Endothelial cell of umbilical vein (primary cell): ENCODE measurements at regions not wholly inside any gene's neighbourhood (a gene's known extent, or its start where the extent isn't known, plus 50 kb on each side); places are given as distances from the start of the nearest gene placed in this dataset.

Source experiments
- BruUV-seq: library from RNA; stranded (reverse); fragments of 400-500 nt; replicated peaks from 2 replicates; lab custom pipeline; 2021; lab: Mats Ljungman, UMichigan
- CTCF ChIA-PET: fragments of 300-600, 350-600 bp; sonication (Branson Sonifier 250); formaldehyde crosslinking; loops from one replicate; lab custom pipeline; 2021; ENCODE audit warnings: antibody characterized with exemption, inconsistent platforms; lab: Charles Lee
- POLR2A ChIA-PET: fragments of 300-600, 350-600 bp; sonication (Branson Sonifier 250); formaldehyde crosslinking; loops from one replicate; lab custom pipeline; 2021; ENCODE audit warnings: antibody characterized with exemption, inconsistent platforms; lab: Charles Lee
- DNase-seq: peaks from one replicate; pipeline ENCODE4 v3.0.0-alpha.2; 2011; ENCODE audit warnings: low read depth, low spot score
- FAIRE-seq: peaks from 2 replicates; lab custom pipeline; 2011; peaks lifted over from hg19 to GRCh38; lab: Jason Lieb, UNC
- H2AFZ ChIP-seq: 2 replicates; pipeline ENCODE4 v1.6.0; 2012; ENCODE audit warnings: low read depth, low read length, control low read depth, inconsistent platforms
- H3K27ac ChIP-seq: 2 replicates; pipeline ENCODE4 v1.5.1; 2011; ENCODE audit warnings: low read depth, mild to moderate bottlenecking, control low read depth, low read length, moderate library complexity; ENCODE audit not compliant: insufficient read depth
- H3K27me3 ChIP-seq, 2 experiments: 2 replicates each; pipeline versions ENCODE4 v1.6.0 to v1.6.1; 2011; ENCODE audit warnings: low read length in 2 of 2, mixed read lengths in 1 of 2; ENCODE audit not compliant: control insufficient read depth in 2 of 2, insufficient read depth in 2 of 2
- H3K36me3 ChIP-seq, 2 experiments: 2 replicates in 1 of 2; 3 replicates in 1 of 2; pipeline ENCODE4 v1.5.1; 2011; ENCODE audit warnings: low read length in 2 of 2, mild to moderate bottlenecking in 1 of 2, moderate library complexity in 1 of 2; ENCODE audit not compliant: control insufficient read depth in 2 of 2, insufficient read depth in 2 of 2; ENCODE audit errors: extremely low read depth in 1 of 2
- H3K4me1 ChIP-seq: 3 replicates; pipeline ENCODE4 v1.5.1; 2011; ENCODE audit warnings: mild to moderate bottlenecking, low read length; ENCODE audit not compliant: control insufficient read depth, insufficient read depth; ENCODE audit errors: extremely low read depth
- H3K4me2 ChIP-seq: 2 replicates; pipeline ENCODE4 v1.6.1; 2011; ENCODE audit warnings: low read length, control low read depth, mixed read lengths; ENCODE audit not compliant: insufficient read depth
- H3K4me3 ChIP-seq, 3 experiments: fragments of 200-600 bp in 1 of 3; sonication (generic), shearing (Covaris generic) in 1 of 3; replicated peaks in 1 of 3; 2 replicates each; pipeline ENCODE4 v1.5.1; 2011 to 2016; ENCODE audit warnings: control low read depth in 3 of 3, low read length in 3 of 3, mild to moderate bottlenecking in 2 of 3, inconsistent platforms in 1 of 3, low read depth in 1 of 3, moderate library complexity in 1 of 3; ENCODE audit not compliant: insufficient read depth in 1 of 3
- H3K79me2 ChIP-seq: 2 replicates; pipeline ENCODE4 v1.6.0; 2012; ENCODE audit warnings: low read length, inconsistent platforms; ENCODE audit not compliant: control insufficient read depth, insufficient read depth
- H3K9ac ChIP-seq: replicated peaks from 2 replicates; pipeline ENCODE3; 2011; ENCODE audit warnings: low read length, control low read depth; ENCODE audit not compliant: insufficient read depth; ENCODE audit errors: extremely low read depth
- H3K9me1 ChIP-seq: replicated peaks from 3 replicates; pipeline ENCODE4 v1.6.0; 2011; ENCODE audit warnings: mild to moderate bottlenecking, low read length; ENCODE audit not compliant: control insufficient read depth, insufficient read depth; ENCODE audit errors: extremely low read depth
- H3K9me3 ChIP-seq: replicated peaks from 2 replicates; pipeline ENCODE4 v1.5.1; 2012; ENCODE audit warnings: low read length, inconsistent platforms; ENCODE audit not compliant: control insufficient read depth, insufficient read depth
- H4K20me1 ChIP-seq: replicated peaks from 2 replicates; pipeline ENCODE3; 2011; ENCODE audit warnings: mild to moderate bottlenecking, low read length; ENCODE audit not compliant: control insufficient read depth, insufficient read depth; ENCODE audit errors: extremely low read depth
- CTCF ChIP-seq, 2 donors: IDR thresholded peaks; 1 replicate in 1 of 2; 2 replicates in 1 of 2; pipeline ENCODE4 v1.5.1; 2011; ENCODE audit warnings: low read length in 2 of 2, mild to moderate bottlenecking in 2 of 2, moderate library complexity in 2 of 2, control low read depth in 1 of 2, inconsistent platforms in 1 of 2, low read depth in 1 of 2; ENCODE audit not compliant: insufficient read depth in 1 of 2; ENCODE audit errors: extremely low read depth in 1 of 2
- EZH2 ChIP-seq: IDR thresholded peaks from 2 replicates; pipeline ENCODE4 v1.6.1; 2012; ENCODE audit warnings: borderline replicate concordance, low read depth, mild to moderate bottlenecking, moderate library complexity, low read length, inconsistent platforms; ENCODE audit not compliant: severe bottlenecking
- FOS ChIP-seq: IDR thresholded peaks from 2 replicates; pipeline ENCODE4 v1.6.1; 2011; ENCODE audit warnings: mild to moderate bottlenecking, low read length, moderate library complexity, borderline replicate concordance; ENCODE audit not compliant: insufficient read depth
- GATA2 ChIP-seq: IDR thresholded peaks from 2 replicates; pipeline ENCODE4 v1.7.0; 2011; ENCODE audit warnings: low read depth, mild to moderate bottlenecking, moderate library complexity, mixed read lengths, low read length; ENCODE audit not compliant: insufficient read length, insufficient read depth
- JUN ChIP-seq: IDR thresholded peaks from 2 replicates; pipeline ENCODE4 v1.6.1; 2011; ENCODE audit warnings: borderline replicate concordance, low read depth; ENCODE audit not compliant: insufficient read length, insufficient read depth
- MAX ChIP-seq: IDR thresholded peaks from 2 replicates; pipeline ENCODE4 v1.6.1; 2011; ENCODE audit not compliant: insufficient read depth, insufficient read length
- MYC ChIP-seq: IDR thresholded peaks from one replicate; pipeline ENCODE4 v1.6.1; 2011; ENCODE audit warnings: mild to moderate bottlenecking, low read depth, low read length
- POLR2A ChIP-seq: IDR thresholded peaks from 2 replicates; pipeline ENCODE4 v1.6.1; 2012; ENCODE audit warnings: low read depth, mild to moderate bottlenecking, control low read depth, low read length
- POLR2AphosphoS5 ChIP-seq: IDR thresholded peaks from 2 replicates; pipeline ENCODE4 v1.6.1; 2012; ENCODE audit warnings: low read depth, mild to moderate bottlenecking, control low read depth, low read length, moderate library complexity; ENCODE audit not compliant: insufficient read depth
- dilution Hi-C: fragments of 300-500 bp; cut with MboI; formaldehyde crosslinking; loops from one replicate; pipeline ENCODE4 v1.15.0; 2019; ENCODE audit warnings: low sequenced_read_pairs; ENCODE audit not compliant: extremely low pct_ligation_motif_present
- intact Hi-C: fragments of 100-400 bp; cut with micrococcal nuclease; formaldehyde crosslinking; loops from one replicate; pipeline ENCODE4 v1.10.0; 2022

GRCh38 chr15:47292638-47293190 lies 424.6 kb upstream of the SEMA6D start:
- H3K9me1 ChIP-seq: no peaks in the 10 kb centered on the region
- FAIRE-seq (no peak), DNase-seq (no peak)
- no TSS peak for BruUV-seq
- CTCF ChIA-PET: interaction anchor here (0.7 kb wide), 1 partner anchor 10 kb away, joined by 3 read pairs; no protein-coding TSS in a partner anchor
- H4K20me1 ChIP-seq: no peaks in the 10 kb centered on the region
- H3K4me1 ChIP-seq: no peaks in the 10 kb centered on the region
- no peak overlapping the region for H2AFZ ChIP-seq
- H3K27ac ChIP-seq: no peak overlapping the region
- no peaks in the 10 kb centered on the region for H3K79me2 ChIP-seq
- dilution Hi-C loops (no loop called here), intact Hi-C loops (no loop called here)
- no peaks in the 10 kb centered on the region for H3K9me3 ChIP-seq
- TF ChIP-seq FOS: no peak
- no peak for TF ChIP-seq CTCF (IDR thresholded peaks at IDR 0.05; ENCODE audit: extremely low read depth in 1 of 2, insufficient read depth in 1 of 2, low read depth in 1 of 2, low read length in 2 of 2)
- no peak for TF ChIP-seq POLR2A
- TF ChIP-seq POLR2AphosphoS5: no peak
- TF ChIP-seq JUN: no peak
- TF ChIP-seq MYC: no peak
- no peak for TF ChIP-seq GATA2
- TF ChIP-seq MAX: no peak
- no peak for TF ChIP-seq EZH2
- no peak overlapping the region for H3K4me2 ChIP-seq
- H3K36me3 ChIP-seq: no peaks in the 10 kb centered on the region
- H3K9ac ChIP-seq: no peak overlapping the region
- POLR2A ChIA-PET: no interaction called here
- no peaks in the 10 kb centered on the region for H3K27me3 ChIP-seq
- H3K4me3 ChIP-seq: no peak overlapping the region
